Erythroblast (primary cell): ENCODE measurements at regions not wholly inside any gene's neighbourhood (a gene's known extent, or its start where the extent isn't known, plus 50 kb on each side); places are given as distances from the start of the nearest gene placed in this dataset.

Experiments used
- GATA1 ChIP-seq: IDR thresholded peaks from 2 replicates; pipeline ENCODE4 v1.6.1; 2011; ENCODE audit warnings: low read depth, mild to moderate bottlenecking, control low read depth, low read length, moderate library complexity
- POLR2A ChIP-seq: IDR thresholded peaks from 2 replicates; pipeline ENCODE4 v1.6.1; 2011; ENCODE audit warnings: mild to moderate bottlenecking, low read length

GRCh38 chr1:2919841-2920240 lies 101.4 kb upstream of the ACTRT2 start:
- TF ChIP-seq POLR2A: no peak
- TF ChIP-seq GATA1: no peak
